Spinal cord (tissue), 9 donors: ENCODE measurements at regions not wholly inside any gene's neighbourhood (a gene's known extent, or its start where the extent isn't known, plus 50 kb on each side); places are given as distances from the start of the nearest gene placed in this dataset.

Experiments used
- DNase-seq, 6 donors: peaks; one replicate each; pipeline versions ENCODE4 v3.0.0 to v3.0.0-alpha.2; 2013 to 2015; ENCODE audit warnings: low spot score in 6 of 6, low read depth in 4 of 6
- H3K27ac ChIP-seq: one replicate; pipeline ENCODE4 v1.5.1; 2013; ENCODE audit warnings: low read depth, low read length, control low read depth
- H3K27me3 ChIP-seq: one replicate; pipeline ENCODE4 v1.6.1; 2013; ENCODE audit warnings: low read length; ENCODE audit not compliant: control insufficient read depth, insufficient read depth
- H3K36me3 ChIP-seq: one replicate; pipeline ENCODE4 v1.6.1; 2013; ENCODE audit warnings: low read length; ENCODE audit not compliant: control insufficient read depth, insufficient read depth
- H3K4me1 ChIP-seq: one replicate; pipeline ENCODE4 v1.6.1; 2013; ENCODE audit warnings: low read length; ENCODE audit not compliant: control insufficient read depth, insufficient read depth
- H3K4me3 ChIP-seq: one replicate; pipeline ENCODE4 v1.5.1; 2013; ENCODE audit warnings: low read depth, low read length, control low read depth
- H3K9me3 ChIP-seq: one replicate; pipeline ENCODE4 v1.6.1; 2013; ENCODE audit warnings: low read length; ENCODE audit not compliant: control insufficient read depth, insufficient read depth
- WGBS: methylation state at CpG from one replicate; pipeline ENCODE4 v1.1.5; 2013; ENCODE audit warnings: missing lambda C conversion rate; ENCODE audit not compliant: insufficient coverage; 5-methylcytosine and 5-hydroxymethylcytosine counted together
- donor health status: healthy.

DNA sequence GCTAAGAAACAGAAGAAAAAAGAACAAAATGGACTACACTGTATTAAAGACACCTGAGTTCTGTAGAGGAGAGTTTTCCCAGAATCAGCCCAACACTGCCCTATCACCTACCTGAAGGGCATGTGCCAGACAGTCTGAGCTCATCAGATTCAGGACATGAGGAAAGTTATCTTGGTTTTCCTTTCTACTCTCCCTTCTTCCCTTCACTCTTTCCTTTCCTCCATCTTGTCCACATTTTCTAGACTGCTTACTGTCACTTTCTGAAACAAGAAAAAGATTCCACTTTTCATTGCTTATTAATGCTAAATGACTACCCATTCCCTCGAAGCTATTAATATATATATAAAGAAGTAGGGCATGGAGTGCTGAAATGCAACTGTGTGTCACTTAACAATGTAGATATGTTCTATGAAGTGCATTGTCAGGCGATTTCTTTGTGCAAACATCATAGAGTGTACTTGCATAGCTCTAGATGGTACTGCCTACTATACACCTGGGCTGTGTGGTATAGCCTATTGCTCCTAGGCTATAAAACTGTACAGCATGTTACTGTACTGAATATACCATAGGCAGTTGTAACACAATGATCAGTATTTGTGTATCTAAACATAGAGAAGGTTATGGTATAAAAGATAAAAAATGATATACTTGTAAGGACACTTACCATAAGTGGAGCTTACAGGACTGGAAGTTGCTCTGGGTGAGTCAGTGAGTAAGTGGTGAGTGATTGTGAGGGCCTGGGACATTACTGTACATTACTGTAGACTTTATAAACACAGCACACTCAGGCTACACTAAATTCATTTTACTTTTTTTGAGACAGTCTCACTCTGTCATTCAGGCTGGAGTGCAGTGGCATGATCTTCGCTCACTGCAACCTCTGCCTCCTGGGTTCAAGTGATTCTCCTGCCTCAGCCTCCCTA, 145.5 kb upstream of the ITGA6 start:
- Histone ChIP-seq H3K27me3 (no peaks in the 10 kb centered on the region), H3K4me1 (peaks cover 17% of the 10 kb centered on the region), H3K27ac (no peak overlapping the region), H3K36me3 (no peaks in the 10 kb centered on the region), H3K4me3 (no peak overlapping the region), H3K9me3 (no peaks in the 10 kb centered on the region)
- no peak for DNase-seq
- WGBS, result 90% methylated on average over 1 of the region's 3 CpGs

- peaks cover 17% of the 10 kb centered on the region for H3K4me1 ChIP-seq
- no peak overlapping the region for H3K27ac ChIP-seq
- 60% methylated on average over 1 of the region's 5 CpGs for WGBS
- no peaks in the 10 kb centered on the region for H3K27me3 ChIP-seq
- H3K9me3 ChIP-seq, result no peaks in the 10 kb centered on the region
- no peak for DNase-seq
- no peak overlapping the region for H3K4me3 ChIP-seq
- no peaks in the 10 kb centered on the region for H3K36me3 ChIP-seq
Observed at GRCh38 chr2:172282944-172283343, 144.4 kb upstream of the ITGA6 start.

- Histone ChIP-seq H3K27ac (no peak overlapping the region), H3K36me3 (no peaks in the 10 kb centered on the region), H3K27me3 (no peaks in the 10 kb centered on the region), H3K4me3 (no peak overlapping the region), H3K4me1 (peaks cover 17% of the 10 kb centered on the region), H3K9me3 (no peaks in the 10 kb centered on the region)
- WGBS, result 63% methylated on average over 1 of the region's 5 CpGs
- DNase-seq, result no peak
Observed at GRCh38 chr2:172283476-172283875, 143.9 kb upstream of the ITGA6 start.

- no peaks in the 10 kb centered on the region for H3K36me3 ChIP-seq
- no peak overlapping the region for H3K4me3 ChIP-seq
- H3K9me3 ChIP-seq, result no peaks in the 10 kb centered on the region
- no peak for DNase-seq
- WGBS, result 100% methylated on average over 1 of the region's 4 CpGs
- no peak overlapping the region for H3K27ac ChIP-seq
- peaks cover 17% of the 10 kb centered on the region for H3K4me1 ChIP-seq
- no peaks in the 10 kb centered on the region for H3K27me3 ChIP-seq
Observed at GRCh38 chr2:172284209-172284608, 143.2 kb upstream of the ITGA6 start.

GRCh38 chr2:172285010-172285621, 142.3 kb upstream of the ITGA6 start:
- Histone ChIP-seq H3K4me3 (no peak overlapping the region), H3K4me1 (peaks cover 17% of the 10 kb centered on the region), H3K27me3 (no peaks in the 10 kb centered on the region), H3K27ac (peak overlapping the region; percentile 53), H3K36me3 (no peaks in the 10 kb centered on the region), H3K9me3 (no peaks in the 10 kb centered on the region)
- WGBS, result 22% methylated on average over 5 of the region's 5 CpGs
- peak in 1 of 6 donors; percentile 59 for DNase-seq

- Histone ChIP-seq H3K9me3 (no peaks in the 10 kb centered on the region), H3K4me1 (peaks cover 17% of the 10 kb centered on the region), H3K4me3 (no peak overlapping the region), H3K27me3 (no peaks in the 10 kb centered on the region), H3K36me3 (no peaks in the 10 kb centered on the region), H3K27ac (peak overlapping the region; percentile 53)
- DNase-seq, result no peak
- whole genome bisulfite sequencing, result 74% methylated on average over 6 of the region's 9 CpGs
Observed at GRCh38 chr2:172285760-172286159, 141.6 kb upstream of the ITGA6 start.

DNA sequence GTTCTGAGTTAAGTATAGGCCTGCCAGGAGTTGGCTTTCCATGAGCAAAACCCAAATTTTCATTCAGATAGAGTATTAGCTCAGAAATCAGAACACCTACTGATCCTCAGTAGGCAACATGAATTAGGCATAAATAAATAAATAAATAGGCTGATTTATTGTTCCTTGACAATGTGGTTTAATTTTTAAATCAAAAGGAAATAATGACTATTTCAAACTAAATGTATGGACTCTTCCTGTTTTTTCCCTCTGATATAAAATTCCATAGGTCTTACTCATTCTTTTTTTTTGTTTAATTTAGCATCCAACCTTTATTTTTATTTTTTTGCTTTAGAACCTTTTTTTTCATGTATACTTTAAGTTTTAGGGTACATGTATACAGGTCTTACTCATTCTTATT, 140.2 kb upstream of the ITGA6 start:
- Histone ChIP-seq H3K36me3 (no peaks in the 10 kb centered on the region), H3K27ac (no peak overlapping the region), H3K4me1 (peaks cover 17% of the 10 kb centered on the region), H3K27me3 (no peaks in the 10 kb centered on the region), H3K4me3 (no peak overlapping the region), H3K9me3 (no peaks in the 10 kb centered on the region)
- DNase-seq, result no peak

GRCh38 chr2:172287605-172288315, 139.6 kb upstream of the ITGA6 start:
- no peaks in the 10 kb centered on the region for H3K9me3 ChIP-seq
- H3K27ac ChIP-seq, result peak overlapping the region; percentile 8
- H3K4me1 ChIP-seq, result peaks cover 17% of the 10 kb centered on the region
- 43% methylated on average over 2 of the region's 6 CpGs for WGBS
- H3K36me3 ChIP-seq, result no peaks in the 10 kb centered on the region
- no peaks in the 10 kb centered on the region for H3K27me3 ChIP-seq
- no peak overlapping the region for H3K4me3 ChIP-seq
- DNase-seq, result peak in 2 of 6 donors; percentile 55 to 58

GRCh38 chr2:172288603-172289002, 138.8 kb upstream of the ITGA6 start:
- WGBS, result no CpG with 5 or more reads among the region's 1 CpG
- Histone ChIP-seq H3K27ac (no peak overlapping the region), H3K4me3 (no peak overlapping the region), H3K4me1 (peaks cover 17% of the 10 kb centered on the region), H3K27me3 (no peaks in the 10 kb centered on the region), H3K9me3 (no peaks in the 10 kb centered on the region), H3K36me3 (no peaks in the 10 kb centered on the region)
- no peak for DNase-seq
